SHP77 treated with DMSO at 0.1 percent for 48 hours (cell line): ENCODE measurements at regions not wholly inside any gene's neighbourhood (a gene's known extent, or its start where the extent isn't known, plus 50 kb on each side); places are given as distances from the start of the nearest gene placed in this dataset.
"Not testable (repeated sequence)": the region's sequence is repeated elsewhere in the genome, so short reads cannot be mapped to it uniquely, and the experiment has no call there.

ENCODE experiments used
- DNase-seq: peaks from one replicate; lab custom pipeline; 2025; lab: John Stamatoyannopoulos, UW

DNA sequence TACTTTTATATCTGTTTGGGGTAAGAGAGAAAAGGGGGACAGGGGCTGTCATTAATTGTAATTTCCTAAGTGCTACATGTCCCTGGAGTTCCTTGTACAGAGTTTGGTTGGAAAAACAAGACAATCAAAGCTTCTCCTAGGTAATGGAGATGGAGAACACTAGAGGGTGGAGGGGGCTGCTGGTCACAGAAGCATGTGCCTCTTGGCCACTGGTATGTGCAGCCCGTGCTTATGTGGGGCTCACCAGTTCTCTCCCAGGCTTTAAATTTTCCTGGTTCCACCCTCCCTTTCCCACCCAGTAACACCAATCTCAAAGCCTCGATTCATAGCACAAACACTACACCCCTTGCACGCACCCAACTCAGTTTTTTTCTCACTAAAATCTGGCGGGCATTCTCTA lies 165.6 kb downstream of the SAMD5 start:
- no peak for DNase-seq

DNA sequence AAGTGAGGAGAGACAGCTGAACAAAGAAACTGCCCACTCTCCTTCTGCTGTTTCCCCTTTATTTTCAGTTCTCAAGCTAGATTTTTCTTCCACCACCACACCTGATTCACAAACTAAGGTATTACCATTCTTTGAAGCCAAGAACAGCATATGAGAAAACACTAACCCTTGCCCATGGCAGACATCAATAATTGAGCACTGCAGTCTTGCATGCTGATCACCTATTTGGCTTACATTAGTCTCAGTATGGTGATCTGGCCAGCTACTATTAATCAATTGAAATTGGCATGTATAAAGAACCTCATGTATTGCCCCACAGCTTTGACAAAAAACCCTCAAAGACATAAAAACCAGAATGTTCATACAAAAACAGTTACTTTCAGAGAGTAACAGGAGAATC lies 166.3 kb downstream of the SAMD5 start:
- DNase-seq: no peak

DNA sequence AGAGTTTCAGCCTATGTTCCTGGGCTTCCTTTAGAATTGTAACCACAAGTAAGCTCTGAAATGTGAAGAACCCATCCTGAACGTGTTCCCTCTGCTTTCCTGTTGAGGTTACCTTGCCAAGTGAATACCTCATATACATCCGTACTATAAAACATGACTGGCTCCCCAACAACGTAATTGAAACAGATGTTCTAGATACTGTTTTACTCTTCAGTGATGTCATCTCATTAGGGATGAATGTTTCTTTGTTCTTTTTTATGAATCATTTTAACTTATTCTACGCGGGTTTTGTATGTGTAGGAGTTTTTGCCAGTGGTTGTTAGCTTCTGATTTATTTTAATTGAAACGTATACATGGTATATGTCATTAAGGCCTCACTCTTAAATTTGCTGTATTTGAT lies 166.8 kb downstream of the SAMD5 start:
- no peak for DNase-seq

DNA sequence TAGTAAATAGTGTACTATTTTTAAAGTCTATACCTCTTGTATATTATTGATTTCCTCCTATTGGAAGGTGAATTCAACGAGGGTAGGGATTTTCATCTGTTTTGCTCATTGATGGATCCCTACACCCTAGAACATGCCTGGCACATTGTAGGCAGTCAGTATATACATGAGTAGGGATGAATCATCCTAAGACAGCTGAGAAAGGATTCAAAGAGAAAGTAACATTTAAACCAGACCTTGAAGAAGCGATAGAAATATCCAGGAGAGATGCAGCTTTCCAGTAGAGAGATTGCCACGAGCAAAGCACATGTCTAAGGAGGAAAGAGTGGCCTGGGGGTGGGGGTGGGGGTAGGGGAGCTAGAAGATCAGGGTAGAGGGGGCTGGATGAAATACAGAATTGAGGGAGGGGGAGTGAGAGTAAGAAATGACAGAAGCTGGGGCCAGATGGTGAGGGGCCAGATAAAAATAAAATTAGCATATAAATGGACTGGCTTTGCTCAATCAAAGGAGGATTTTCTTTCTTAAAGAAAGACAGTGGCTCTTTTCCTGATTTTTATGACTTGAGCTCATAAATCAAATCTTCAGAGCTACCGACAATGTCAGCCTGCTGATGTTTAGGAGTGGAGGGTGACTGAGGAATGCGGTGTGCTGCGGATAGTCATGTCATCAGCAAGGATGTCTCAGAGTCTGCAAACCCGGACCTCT lies 168.2 kb downstream of the SAMD5 start:
- no peak for DNase-seq

DNA sequence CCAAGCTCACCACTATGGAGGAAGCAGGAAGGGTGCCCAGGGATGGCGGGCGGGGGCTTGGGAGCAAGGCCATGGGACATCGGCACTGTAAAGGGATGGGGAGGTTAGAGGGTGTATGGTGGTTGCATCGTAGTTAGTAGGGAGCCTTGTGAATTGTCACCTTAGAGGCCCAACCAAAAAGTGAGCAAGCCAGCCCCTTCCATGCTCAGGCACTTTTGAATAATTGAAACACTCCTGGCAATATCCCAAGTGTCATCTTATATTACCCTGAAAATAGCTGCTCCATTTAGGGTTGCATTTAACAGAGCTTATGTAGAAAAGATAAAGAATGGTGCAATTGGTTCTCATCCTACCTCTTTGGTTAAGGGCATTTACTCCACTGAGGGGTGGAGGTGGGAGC lies 169.2 kb downstream of the SAMD5 start:
- DNase-seq: no peak

DNA sequence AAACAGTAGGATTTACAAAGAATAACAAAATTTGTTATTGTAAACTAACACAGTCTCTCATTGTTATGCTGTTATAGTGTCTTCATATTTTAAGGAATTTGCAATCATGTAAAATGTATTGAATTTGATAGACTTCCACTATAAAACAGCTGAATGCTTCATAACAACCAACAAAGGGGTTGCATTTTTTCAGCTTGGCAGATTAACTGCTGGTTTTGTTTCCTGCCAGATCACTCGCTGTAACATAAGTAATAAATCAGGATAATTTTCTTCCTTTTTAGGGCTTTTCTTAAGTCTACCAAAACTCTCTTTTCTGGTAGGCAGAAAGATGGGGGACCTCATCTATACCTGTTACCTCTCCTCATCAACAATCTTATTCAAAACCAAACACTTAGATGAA lies 169.8 kb downstream of the SAMD5 start:
- no peak for DNase-seq

DNA sequence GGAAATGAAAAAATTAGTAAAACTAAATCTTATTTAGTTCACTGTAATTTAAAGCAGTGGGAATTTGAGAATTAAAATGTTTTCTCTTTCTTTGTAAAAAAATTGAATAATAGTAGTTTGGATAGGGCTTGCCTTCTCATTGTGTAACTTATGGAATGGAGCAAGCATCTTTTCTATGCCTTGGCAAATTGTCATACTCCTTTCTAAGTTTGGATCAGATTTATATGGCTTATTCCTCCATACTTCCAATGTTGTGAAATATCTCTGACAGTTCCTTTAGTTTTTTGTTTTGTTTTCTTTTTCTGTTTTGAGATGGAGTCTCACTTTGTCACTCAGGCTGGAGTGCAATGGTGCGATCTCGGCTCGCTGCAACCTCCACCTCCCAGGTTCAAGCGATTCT lies 176.4 kb downstream of the SAMD5 start:
- no peak for DNase-seq

DNA sequence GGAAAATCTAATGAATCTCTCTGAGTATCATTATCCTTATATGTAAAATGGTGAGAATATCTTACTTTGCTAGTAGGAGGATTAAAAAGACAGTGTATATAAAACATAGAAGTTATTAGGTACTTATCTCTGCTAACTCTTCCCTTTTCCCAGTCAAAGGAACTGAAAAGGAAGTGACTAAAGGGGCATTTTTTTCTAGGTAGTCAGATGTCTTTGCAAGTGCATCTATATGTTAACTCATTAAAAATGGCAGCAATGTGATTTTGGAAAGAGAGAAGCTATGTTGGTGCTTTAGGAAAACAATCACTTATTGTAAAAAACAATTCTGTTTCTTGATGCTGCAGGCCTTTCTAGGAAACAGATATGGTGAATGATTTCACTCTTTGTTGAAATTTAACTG lies 180.9 kb downstream of the SAMD5 start:
- no peak for DNase-seq

DNA sequence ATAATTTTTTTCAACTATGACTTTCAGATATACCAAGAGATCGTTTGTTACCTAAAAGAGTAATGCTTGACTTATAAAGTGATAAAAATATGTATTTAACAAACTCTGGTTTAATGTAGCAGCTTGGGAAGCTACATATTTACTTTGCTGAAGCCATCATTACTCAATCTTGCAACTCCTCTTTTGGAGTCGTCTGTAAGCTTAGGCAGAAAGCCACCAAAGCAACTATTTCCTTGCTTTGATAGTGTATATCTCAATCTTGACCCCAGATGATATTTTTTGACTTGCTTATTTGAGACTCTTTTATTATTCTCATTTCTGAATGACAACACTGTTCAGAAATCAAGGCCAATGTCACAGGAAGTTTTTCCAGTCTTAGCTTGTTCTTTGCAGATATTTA lies 183.0 kb downstream of the SAMD5 start:
- DNase-seq: no peak

DNA sequence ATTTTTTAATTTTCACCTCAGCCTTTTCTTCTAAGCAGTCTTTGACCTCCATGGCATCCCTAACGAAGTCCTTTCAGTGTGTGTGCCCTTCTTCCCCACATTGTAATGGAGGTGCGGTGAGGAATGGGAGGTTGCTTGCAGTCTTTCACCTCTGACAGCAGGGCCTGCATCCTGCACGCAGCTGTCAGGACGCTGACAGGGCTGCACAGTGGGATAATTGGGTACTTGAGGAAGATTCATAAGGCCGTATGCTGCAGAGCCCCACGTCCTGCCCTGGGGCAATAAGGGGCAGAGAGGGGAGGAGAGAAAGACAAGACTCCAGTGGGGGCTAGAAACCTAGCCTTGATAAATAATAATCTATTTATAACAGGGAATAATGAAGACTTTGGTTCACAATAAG lies 184.7 kb downstream of the SAMD5 start:
- no peak for DNase-seq

DNA sequence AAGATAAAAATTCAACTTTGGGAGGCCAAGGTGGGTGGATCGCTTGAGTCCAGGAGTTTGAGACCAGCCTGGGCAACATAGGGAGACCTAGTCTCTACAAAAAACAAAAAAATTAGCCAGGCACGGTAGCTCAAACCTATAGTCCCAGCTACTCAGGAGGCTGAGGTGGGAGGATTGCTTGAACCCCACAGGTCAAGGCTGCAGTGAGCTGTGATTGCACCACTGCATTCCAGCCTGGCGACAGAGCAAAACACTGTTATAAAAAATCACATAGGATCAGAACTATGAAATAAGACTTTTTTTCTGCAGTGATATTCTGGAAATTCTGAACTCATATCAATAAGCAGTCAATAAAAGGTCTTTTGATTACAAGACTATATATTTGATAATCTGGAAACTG lies 186.1 kb downstream of the SAMD5 start:
- not testable (repeated sequence) for DNase-seq

DNA sequence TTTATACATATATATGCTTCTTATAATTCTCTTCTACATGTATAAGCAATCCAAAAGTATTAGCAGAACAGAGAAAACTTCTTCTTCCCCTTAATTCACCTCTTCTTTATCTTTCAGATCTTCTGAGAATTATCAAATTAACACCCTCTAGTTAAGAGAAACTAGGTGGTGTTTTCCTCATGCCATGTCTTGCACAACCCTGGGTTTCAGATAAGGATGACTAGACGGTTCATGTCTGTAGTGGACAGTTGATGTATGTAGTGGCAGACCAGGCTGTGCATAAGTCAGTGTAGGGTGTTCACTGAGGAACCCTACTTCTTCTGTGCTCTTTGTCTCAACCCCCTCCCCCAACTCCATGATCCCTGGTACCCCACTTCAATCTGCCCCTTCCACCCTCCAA lies 187.3 kb downstream of the SAMD5 start:
- DNase-seq: no peak

DNA sequence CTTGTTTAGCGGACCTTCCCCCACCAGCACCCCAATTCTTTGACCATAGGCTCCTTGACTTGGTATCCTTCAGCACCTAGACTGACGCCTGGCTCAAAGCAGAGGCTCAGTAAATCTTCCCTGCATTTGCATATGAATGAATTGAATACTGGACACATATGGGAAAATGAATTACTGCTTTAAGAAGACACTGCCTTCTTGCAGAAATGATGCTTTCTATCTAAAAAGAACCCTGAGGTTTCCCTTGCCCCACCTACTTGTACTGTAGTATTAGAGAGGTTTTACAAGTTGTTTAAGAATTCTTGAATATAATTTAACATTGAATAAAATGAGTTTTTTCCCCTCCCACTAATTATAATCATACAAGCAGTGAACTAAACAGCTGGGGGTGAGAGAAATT lies 190.7 kb downstream of the SAMD5 start:
- DNase-seq: no peak

DNA sequence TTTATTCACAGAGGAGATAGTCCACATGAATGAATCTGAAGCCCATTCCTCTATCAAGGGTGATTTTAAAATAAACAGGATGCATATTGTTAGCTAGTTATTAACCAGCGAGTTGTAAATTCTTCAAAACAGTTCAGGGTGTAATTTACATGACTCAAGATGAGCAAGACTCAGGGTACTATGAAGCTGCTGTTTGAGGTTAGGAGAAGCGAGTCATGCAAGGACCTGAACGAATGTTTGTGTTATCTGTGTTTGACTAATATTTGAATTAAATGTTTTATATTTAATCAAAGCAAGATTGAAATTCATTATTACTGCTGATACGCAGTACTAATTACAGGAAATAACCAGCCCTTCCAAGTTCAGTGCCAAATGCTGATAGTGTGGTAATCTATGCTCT lies 191.1 kb downstream of the SAMD5 start:
- no peak for DNase-seq

DNA sequence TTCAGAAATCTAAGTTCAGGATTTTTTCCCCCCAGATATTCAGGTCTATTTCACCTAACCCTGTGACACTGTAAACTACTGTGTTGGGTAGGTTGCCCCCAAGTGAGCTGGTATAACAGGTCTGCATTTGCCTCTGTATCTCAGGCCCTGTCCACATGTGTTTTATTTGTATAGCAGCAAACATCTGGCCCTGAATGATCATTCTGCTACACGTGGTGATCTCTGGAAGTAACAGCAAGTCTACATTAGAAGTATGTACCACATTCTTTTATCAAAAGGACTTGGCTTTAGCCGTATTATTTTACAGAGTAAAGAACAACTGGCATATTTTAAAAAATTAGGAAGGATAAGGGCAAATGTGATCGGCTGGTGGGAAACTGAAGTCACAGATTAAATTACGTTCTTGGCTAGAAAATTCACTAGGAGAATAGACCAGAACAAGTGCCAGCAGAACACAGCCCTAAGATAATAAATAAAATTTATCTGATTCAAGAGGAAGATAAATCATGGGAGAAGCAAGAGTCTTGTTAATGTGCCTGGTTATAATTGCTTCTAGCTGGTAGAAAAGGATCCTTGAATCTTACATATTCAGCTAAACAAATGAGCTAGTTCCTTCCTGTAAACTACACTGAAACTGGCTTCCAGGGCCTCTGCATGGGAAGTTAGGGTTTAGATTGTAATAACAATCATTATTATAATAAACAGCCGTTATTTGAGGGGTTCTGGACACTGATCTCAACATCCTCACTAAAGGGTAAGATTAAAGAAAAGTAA lies 192.1 kb downstream of the SAMD5 start:
- no peak for DNase-seq

DNA sequence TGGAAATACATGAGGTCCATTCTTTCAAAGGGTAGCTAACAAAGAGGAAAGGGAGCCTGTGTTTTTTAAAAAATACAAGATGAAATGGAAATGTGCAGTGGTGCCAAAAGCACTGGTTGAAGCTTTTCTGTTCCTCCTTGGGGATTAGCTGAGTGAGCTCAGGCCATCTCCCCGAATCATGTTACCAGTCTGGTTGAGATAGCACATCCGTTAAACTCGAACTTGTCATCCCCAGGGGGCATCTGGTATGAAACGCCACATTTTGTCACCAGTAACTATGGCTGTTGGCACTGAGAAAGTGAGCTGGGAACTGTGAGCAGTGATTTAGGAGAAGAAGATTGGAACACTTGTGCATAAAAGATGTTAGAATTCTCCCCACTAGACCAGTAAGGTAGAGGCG lies 196.2 kb downstream of the SAMD5 start:
- DNase-seq: no peak

DNA sequence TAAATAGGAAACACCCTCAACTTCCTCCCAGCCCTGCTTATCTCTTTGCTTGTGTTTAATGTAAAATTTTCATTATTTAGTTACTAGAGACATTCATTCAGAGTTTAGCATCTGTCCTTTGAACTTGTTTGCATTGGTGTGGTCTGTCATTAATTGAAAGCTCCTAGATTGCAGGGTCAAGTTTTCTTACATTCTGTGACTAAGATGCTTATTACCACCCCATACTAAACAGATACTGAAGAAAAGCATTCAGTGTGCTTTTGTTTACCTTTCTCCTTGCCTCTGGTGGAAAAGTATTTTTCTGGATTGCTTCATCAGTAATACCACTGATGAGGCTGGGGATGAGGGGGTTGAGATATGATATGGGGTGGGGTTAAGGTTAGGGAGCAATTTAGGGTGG lies 199.0 kb downstream of the SAMD5 start:
- no peak for DNase-seq

DNA sequence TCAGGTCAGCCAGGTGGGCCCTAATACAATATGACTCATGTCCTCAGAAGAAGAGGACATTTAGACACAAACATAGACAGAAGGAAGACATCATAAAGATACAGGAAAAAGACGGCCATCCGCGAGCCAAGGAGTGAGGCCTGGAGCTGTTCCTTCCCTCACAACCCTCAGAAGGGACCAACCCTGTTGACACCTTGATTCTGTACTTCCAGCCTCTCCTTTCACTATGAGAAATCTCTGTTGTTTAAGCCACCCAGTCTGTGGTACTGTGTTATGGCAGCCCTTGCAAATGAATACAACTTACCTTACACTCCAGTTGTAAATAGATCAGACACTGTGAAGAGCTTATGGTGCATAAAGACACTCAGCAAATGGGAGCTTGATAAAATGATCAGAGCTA lies 199.7 kb downstream of the SAMD5 start:
- DNase-seq: no peak

DNA sequence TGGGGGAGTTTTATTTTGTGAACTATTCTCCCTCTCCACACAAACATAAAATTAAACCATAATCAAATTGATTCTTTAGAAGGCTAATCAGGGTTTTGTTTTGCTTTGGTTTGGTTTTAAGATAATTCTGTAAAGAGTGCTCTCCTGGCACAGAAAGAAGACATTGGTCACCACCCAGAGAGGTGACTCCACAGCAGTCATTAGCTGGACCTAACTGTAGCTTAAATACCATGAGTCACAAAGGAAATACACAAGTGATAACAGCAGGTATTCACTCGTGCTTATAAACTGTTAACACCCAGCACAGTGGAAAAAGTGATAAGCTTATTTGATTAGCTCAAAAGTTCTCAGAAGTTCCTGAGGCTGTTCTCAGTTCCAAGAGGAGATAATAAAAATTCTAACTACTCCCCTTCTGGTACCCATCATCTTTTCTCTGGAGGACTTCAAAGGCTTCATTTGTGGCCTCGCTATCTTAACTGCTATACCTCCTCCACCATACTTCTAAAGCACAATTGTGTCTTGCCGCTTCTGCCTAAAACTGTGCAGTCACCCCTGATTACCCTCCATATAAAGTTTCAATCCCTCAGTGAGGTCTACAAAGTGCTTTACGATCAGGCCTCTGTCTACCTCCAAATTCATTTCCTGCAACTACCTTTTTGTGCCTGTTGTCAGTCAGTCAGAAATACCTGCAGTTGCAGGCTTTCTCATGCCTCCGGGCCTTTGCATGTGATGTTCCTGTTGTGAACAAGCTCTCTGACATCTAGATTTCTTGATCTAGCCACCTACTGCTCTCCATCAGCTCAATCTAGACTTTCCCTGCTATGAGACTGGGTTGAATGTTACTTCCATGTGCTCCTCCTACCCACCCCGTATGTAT lies 201.1 kb downstream of the SAMD5 start:
- no peak for DNase-seq

DNA sequence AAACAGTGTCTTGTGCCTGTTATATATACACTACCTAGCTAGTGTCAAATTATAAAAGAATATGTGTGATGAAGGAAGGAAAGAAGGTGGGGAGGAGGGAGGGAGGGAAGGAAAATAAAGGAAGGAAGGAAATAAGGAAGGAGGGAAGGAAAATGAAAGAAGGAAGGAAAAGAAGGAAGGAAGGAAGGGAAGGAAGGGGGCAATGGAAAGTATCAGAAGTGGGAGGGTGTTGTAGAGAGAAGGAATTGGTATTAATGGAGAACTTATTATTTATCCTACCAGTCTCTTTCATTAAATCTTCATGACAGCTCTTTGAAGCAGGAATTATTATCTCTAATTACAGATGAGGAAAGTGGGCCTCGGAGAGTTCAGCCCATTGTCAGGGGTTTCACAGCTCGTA lies 202.4 kb downstream of the SAMD5 start:
- DNase-seq: no peak

DNA sequence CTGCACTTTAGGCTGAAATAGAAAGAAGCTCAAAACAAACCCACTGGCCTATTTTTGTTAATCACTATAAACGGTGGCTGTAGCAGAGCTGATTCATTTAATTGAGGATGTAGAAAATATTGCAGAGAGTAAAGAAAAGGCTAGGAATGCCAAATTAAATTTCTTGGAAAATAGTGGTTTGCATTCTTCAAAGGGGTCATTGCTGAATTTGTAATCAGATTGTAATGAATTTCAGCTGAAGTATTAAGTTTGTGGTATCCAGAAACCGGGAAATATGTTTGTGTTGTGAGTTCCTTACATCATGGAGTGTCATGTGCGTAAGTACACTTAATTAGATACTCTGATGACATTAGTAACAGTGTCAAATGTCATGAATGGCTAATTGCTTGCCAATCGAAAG lies 203.0 kb downstream of the SAMD5 start:
- no peak for DNase-seq

DNA sequence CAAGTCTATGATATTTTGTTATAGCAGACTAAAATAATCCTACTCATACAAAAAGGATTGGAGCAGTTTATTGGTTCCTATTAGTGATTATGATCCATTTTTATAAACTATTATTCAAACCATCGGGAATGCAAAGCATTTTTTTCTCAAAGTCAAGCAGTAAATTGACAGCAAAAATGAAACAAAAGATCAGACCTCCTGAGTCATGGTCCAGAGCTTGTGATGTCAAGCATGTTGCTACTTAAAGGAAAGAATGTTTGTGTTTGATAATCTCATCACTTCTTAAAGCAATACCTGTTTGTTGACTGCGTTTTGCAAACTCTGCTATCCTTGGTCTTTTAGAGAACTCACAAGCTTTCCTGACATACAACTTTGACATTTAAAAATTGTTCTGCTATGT lies 204.4 kb downstream of the SAMD5 start:
- no peak for DNase-seq

DNA sequence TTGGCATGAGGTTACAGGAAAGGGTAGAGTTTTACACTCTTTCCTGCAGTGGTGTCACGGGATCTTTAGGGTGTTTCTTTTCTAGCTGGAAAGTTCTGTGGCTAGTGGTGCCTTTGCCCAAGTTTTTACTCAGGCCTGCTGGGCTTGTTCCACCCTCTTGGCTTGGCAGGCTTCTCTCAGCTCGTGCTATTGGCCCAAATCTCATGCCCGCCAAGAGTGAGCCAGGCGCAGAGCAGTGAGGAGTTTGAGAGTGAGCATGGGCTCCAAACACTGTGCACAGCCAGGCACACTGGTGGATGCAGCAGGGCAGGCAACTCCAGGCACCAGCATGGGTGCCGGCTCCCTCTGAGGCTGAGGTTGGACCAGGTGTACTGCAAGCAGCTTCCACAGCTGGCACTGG lies 206.5 kb downstream of the SAMD5 start:
- no peak for DNase-seq
